CD4-positive, CD25-positive, alpha-beta regulatory T cell (primary cell): ENCODE measurements at regions not wholly inside any gene's neighbourhood (a gene's known extent, or its start where the extent isn't known, plus 50 kb on each side); places are given as distances from the start of the nearest gene placed in this dataset.

Experiments
- ATAC-seq, 2 donors: fragments of 150-1000 bp; cut with Tn5 transposase; one replicate each; pipeline ENCODE4 v1.10.0; 2021; ENCODE audit warnings: low read depth in 2 of 2, moderate number of reproducible peaks in 2 of 2, moderate library complexity in 1 of 2
- DNase-seq, 3 donors: peaks; one replicate each; pipeline versions ENCODE4 v3.0.0 to v3.0.0-alpha.2; 2012 to 2022; ENCODE audit warnings: mixed read lengths in 1 of 3
- H3K27ac ChIP-seq: one replicate; pipeline ENCODE4 v1.7.0; 2013; ENCODE audit warnings: mild to moderate bottlenecking, low read length; ENCODE audit not compliant: insufficient read depth, poor library complexity, severe bottlenecking
- H3K27me3 ChIP-seq: one replicate; pipeline ENCODE4 v1.7.0; 2013; ENCODE audit warnings: low read length; ENCODE audit not compliant: control insufficient read depth, insufficient read depth
- H3K36me3 ChIP-seq: one replicate; pipeline ENCODE4 v1.7.0; 2013; ENCODE audit warnings: mild to moderate bottlenecking, low read length, moderate library complexity; ENCODE audit not compliant: control insufficient read depth, insufficient read depth
- H3K4me1 ChIP-seq: 2 replicates; pipeline ENCODE4 v1.7.0; 2013; ENCODE audit warnings: mild to moderate bottlenecking, low read length; ENCODE audit not compliant: insufficient read depth, control insufficient read depth, poor library complexity, severe bottlenecking
- H3K4me3 ChIP-seq: one replicate; pipeline ENCODE4 v1.7.0; 2013; ENCODE audit warnings: low read depth, mild to moderate bottlenecking, low read length, moderate library complexity
- H3K9me3 ChIP-seq, 2 experiments: 1 replicate in 1 of 2; 2 replicates in 1 of 2; pipeline ENCODE4 v1.7.0; 2013; ENCODE audit warnings: low read length in 2 of 2, mild to moderate bottlenecking in 1 of 2, moderate library complexity in 1 of 2; ENCODE audit not compliant: control insufficient read depth in 2 of 2
- H3K27ac Mint-ChIP-seq, 3 donors: one replicate each; pipeline ENCODE4 v1.8.0; 2020 to 2022; ENCODE audit warnings: mild to moderate bottlenecking in 3 of 3, mixed read lengths in 3 of 3, moderate library complexity in 2 of 3
- H3K27me3 Mint-ChIP-seq: one replicate; pipeline ENCODE4 v1.8.0; 2022; ENCODE audit warnings: mild to moderate bottlenecking, mixed read lengths
- H3K36me3 Mint-ChIP-seq: one replicate; pipeline ENCODE4 v1.8.0; 2020; ENCODE audit warnings: mixed read lengths
- H3K4me1 Mint-ChIP-seq, 4 donors: one replicate each; pipeline ENCODE4 v1.8.0; 2020 to 2022; ENCODE audit warnings: mixed read lengths in 4 of 4, mild to moderate bottlenecking in 1 of 4
- H3K4me3 Mint-ChIP-seq, 4 donors: one replicate each; pipeline ENCODE4 v1.8.0; 2020 to 2022; ENCODE audit warnings: mild to moderate bottlenecking in 4 of 4, mixed read lengths in 4 of 4, moderate library complexity in 3 of 4
- H3K9me3 Mint-ChIP-seq, 7 donors: one replicate each; pipeline ENCODE4 v1.8.0; 2020 to 2022; ENCODE audit warnings: mixed read lengths in 7 of 7, mild to moderate bottlenecking in 3 of 7, moderate library complexity in 2 of 7

- H3K27me3 Mint-ChIP-seq, result no peaks in the 10 kb centered on the region
- DNase-seq (no peak), ATAC-seq (no peak)
- no peak overlapping the region for H3K4me3 Mint-ChIP-seq
- no peaks in the 10 kb centered on the region for H3K4me1 Mint-ChIP-seq
- no peak overlapping the region for H3K4me3 ChIP-seq
- no peaks in the 10 kb centered on the region for H3K27me3 ChIP-seq
- no peaks in the 10 kb centered on the region for H3K4me1 ChIP-seq
- no peak overlapping the region for H3K27ac Mint-ChIP-seq
- H3K27ac ChIP-seq, result no peak overlapping the region
- no peaks in the 10 kb centered on the region for H3K9me3 ChIP-seq
- no peaks in the 10 kb centered on the region for H3K36me3 Mint-ChIP-seq
- no peaks in the 10 kb centered on the region for H3K36me3 ChIP-seq
- H3K9me3 Mint-ChIP-seq, result peaks cover 0 to 6% (median 1%) of the 10 kb centered on the region in 7 donors
These were observed 189.4 kb upstream of the KCTD3 start for GRCh38 chr1:215377746-215378145.

DNA sequence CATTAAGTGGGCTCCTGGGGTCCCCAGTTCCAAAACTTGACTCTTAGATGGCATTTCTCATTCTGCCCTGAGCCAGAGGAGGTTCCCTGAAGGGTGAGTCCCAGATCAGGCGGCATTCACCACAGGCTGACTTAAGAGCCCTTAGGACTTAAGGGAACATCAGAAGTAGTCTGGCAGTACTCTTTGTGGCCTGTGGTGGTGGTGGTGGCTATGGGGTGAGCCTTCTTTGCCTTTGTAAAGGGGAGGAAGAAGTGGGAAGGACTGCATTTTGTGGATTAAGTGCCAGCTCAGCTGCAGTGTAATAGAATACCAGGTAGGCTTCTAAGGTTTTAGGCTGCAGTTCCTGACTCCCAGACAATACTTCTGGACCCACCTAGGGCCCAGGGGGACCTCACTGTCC lies 186.5 kb upstream of the KCTD3 start:
- Histone ChIP-seq H3K36me3 (no peaks in the 10 kb centered on the region), H3K27me3 (no peaks in the 10 kb centered on the region), H3K27ac (no peak overlapping the region), H3K9me3 (no peaks in the 10 kb centered on the region), H3K4me1 (no peaks in the 10 kb centered on the region), H3K4me3 (no peak overlapping the region)
- DNase-seq (no peak), ATAC-seq (no peak)
- Mint-ChIP-seq H3K36me3 (no peaks in the 10 kb centered on the region), H3K9me3 (peaks cover 0 to 6% (median 1%) of the 10 kb centered on the region in 7 donors), H3K27ac (no peak overlapping the region), H3K4me3 (no peak overlapping the region), H3K27me3 (no peaks in the 10 kb centered on the region), H3K4me1 (no peaks in the 10 kb centered on the region)

DNA sequence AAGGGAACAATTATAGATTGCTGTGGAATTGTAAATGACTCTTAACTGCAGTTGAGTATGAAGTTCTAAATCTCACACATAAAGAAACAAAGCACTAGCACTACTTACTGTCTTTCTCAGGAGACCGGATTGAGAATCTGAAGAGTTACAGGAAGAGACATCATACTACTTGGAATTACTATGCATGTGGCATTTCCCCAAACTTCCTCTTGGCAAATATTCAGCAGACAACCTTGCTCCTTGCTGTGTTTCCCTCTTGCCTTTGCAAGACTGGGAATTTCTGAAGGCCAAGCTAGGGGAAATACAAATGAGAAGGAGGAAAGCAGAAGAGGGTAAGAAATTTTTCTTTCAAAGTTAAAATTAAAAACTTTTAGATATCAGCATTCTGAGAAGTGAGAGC lies 173.6 kb upstream of the KCTD3 start:
- Histone ChIP-seq H3K9me3 (no peaks in the 10 kb centered on the region), H3K27ac (no peak overlapping the region), H3K36me3 (no peaks in the 10 kb centered on the region), H3K4me1 (no peaks in the 10 kb centered on the region), H3K4me3 (no peak overlapping the region), H3K27me3 (no peaks in the 10 kb centered on the region)
- Mint-ChIP-seq H3K36me3 (no peaks in the 10 kb centered on the region), H3K27me3 (no peaks in the 10 kb centered on the region), H3K9me3 (peaks cover 3 to 15% (median 9%) of the 10 kb centered on the region in 7 donors), H3K4me3 (peak overlapping the region in 1 of 4 donors; percentile 21), H3K27ac (no peak overlapping the region), H3K4me1 (peaks cover 0 to 2% (median 0%) of the 10 kb centered on the region in 4 donors)
- DNase-seq (no peak), ATAC-seq (no peak)

- Histone ChIP-seq H3K9me3 (no peaks in the 10 kb centered on the region), H3K4me1 (no peaks in the 10 kb centered on the region), H3K36me3 (no peaks in the 10 kb centered on the region), H3K27me3 (no peaks in the 10 kb centered on the region), H3K27ac (no peak overlapping the region), H3K4me3 (no peak overlapping the region)
- no peaks in the 10 kb centered on the region for H3K27me3 Mint-ChIP-seq
- H3K4me3 Mint-ChIP-seq, result no peak overlapping the region
- no peak for ATAC-seq
- H3K9me3 Mint-ChIP-seq, result peaks cover 3 to 15% (median 9%) of the 10 kb centered on the region in 7 donors
- no peak for DNase-seq
- no peak overlapping the region for H3K27ac Mint-ChIP-seq
- peaks cover 0 to 2% (median 0%) of the 10 kb centered on the region in 4 donors for H3K4me1 Mint-ChIP-seq
- no peaks in the 10 kb centered on the region for H3K36me3 Mint-ChIP-seq
These were observed 172.8 kb upstream of the KCTD3 start for GRCh38 chr1:215394084-215394991.

DNA sequence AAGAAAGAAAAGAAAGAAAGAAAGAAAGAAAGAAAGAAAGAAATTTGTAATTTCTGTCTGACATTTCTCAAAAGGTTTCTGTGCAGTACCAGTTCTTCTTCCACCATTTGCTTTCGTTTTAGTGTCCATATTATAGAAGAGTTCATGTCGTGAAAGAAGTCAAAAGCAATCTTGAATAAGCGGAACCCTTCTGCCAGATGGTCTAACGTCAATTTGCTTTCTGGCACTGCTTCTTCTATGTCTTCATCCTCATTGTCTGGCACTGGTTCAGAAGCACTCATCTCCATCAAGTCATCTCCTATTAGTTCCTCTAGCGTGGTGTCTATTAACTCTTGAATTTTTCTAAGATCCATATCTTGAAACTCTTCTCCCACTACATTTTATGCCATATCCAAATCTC lies 170.0 kb upstream of the KCTD3 start:
- no peak overlapping the region for H3K4me3 ChIP-seq
- Mint-ChIP-seq H3K4me1 (peaks cover 0 to 2% (median 0%) of the 10 kb centered on the region in 4 donors), H3K9me3 (peaks cover 0 to 16% (median 10%) of the 10 kb centered on the region in 7 donors), H3K36me3 (no peaks in the 10 kb centered on the region), H3K4me3 (no peak overlapping the region), H3K27me3 (no peaks in the 10 kb centered on the region), H3K27ac (no peak overlapping the region)
- no peaks in the 10 kb centered on the region for H3K9me3 ChIP-seq
- no peaks in the 10 kb centered on the region for H3K4me1 ChIP-seq
- no peaks in the 10 kb centered on the region for H3K27me3 ChIP-seq
- ATAC-seq, result no peak
- no peaks in the 10 kb centered on the region for H3K36me3 ChIP-seq
- H3K27ac ChIP-seq, result no peak overlapping the region
- DNase-seq, result no peak

DNA sequence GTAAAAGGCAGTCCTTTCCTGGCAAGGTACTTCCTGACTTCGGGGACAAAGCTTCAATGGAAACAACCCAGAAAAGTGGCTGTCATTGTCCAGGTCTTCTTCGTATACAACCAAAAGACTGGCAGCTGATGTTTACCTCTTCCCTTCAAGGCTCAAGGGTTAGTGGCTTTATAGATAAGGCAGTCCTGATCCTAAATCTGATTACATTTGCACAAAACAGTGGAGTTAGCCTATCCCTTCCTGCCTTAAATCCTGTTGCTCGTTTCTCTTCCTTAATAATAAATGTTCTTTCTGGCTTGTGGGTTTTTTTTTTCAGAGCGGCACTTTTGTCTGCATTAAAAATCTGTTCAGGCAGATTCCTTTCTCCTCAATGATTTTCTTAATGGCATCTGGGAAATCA lies 169.3 kb upstream of the KCTD3 start:
- Histone ChIP-seq H3K4me3 (no peak overlapping the region), H3K27ac (no peak overlapping the region), H3K9me3 (no peaks in the 10 kb centered on the region), H3K27me3 (no peaks in the 10 kb centered on the region), H3K36me3 (no peaks in the 10 kb centered on the region), H3K4me1 (no peaks in the 10 kb centered on the region)
- no peak overlapping the region for H3K4me3 Mint-ChIP-seq
- ATAC-seq (no peak), DNase-seq (no peak)
- H3K4me1 Mint-ChIP-seq, result peaks cover 0 to 2% (median 0%) of the 10 kb centered on the region in 4 donors
- H3K36me3 Mint-ChIP-seq, result no peaks in the 10 kb centered on the region
- H3K27ac Mint-ChIP-seq, result no peak overlapping the region
- H3K9me3 Mint-ChIP-seq, result peaks cover 0 to 12% (median 10%) of the 10 kb centered on the region in 7 donors
- no peaks in the 10 kb centered on the region for H3K27me3 Mint-ChIP-seq

DNA sequence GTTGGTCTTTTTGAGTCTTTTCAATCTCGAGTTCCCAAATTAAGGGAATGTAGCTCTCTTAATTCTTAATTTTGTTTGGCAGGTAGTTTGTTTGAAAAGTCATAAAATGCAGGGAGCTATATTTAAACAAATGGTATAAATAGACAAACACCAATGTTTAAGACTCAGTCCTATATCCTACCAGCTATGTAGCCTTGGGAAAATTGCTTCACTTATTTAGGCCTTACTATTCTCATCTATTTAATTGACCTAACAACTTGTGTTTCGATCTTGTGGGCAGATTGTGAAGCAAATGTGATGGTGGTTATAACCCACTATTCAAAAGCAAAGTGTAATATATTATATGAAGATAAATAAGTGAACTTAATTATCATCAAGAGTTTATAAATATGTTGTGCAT lies 167.3 kb upstream of the KCTD3 start:
- H3K9me3 Mint-ChIP-seq, result peaks cover 0 to 9% (median 3%) of the 10 kb centered on the region in 7 donors
- Histone ChIP-seq H3K4me3 (no peak overlapping the region), H3K9me3 (no peaks in the 10 kb centered on the region), H3K27ac (no peak overlapping the region), H3K4me1 (no peaks in the 10 kb centered on the region), H3K27me3 (no peaks in the 10 kb centered on the region), H3K36me3 (no peaks in the 10 kb centered on the region)
- no peak overlapping the region for H3K4me3 Mint-ChIP-seq
- DNase-seq, result no peak
- no peaks in the 10 kb centered on the region for H3K36me3 Mint-ChIP-seq
- H3K4me1 Mint-ChIP-seq, result peaks cover 0 to 2% (median 0%) of the 10 kb centered on the region in 4 donors
- H3K27ac Mint-ChIP-seq, result no peak overlapping the region
- no peak for ATAC-seq
- H3K27me3 Mint-ChIP-seq, result peaks cover under 1% of the 10 kb centered on the region

DNA sequence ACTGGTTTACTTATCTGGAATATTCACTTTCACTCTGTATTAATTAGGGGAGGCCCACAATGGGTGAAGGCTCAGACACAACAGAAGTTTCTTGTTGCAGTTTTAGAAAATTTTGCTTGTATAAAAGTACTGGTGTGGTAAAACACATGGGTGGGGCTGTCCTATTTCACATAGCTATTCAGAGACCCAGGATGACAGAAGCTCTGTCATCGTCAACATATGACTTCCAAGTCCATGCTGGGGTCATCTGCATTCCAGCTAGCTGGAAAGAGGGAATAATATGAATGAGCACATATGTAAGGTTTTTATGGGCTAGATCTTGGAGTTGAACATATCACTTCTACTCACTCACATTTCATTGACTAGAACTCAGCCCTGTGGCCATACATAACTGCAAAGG lies 166.4 kb upstream of the KCTD3 start:
- ATAC-seq, result no peak
- Histone ChIP-seq H3K4me3 (no peak overlapping the region), H3K36me3 (no peaks in the 10 kb centered on the region), H3K27ac (no peak overlapping the region), H3K27me3 (no peaks in the 10 kb centered on the region), H3K4me1 (no peaks in the 10 kb centered on the region), H3K9me3 (no peaks in the 10 kb centered on the region)
- Mint-ChIP-seq H3K36me3 (no peaks in the 10 kb centered on the region), H3K27me3 (peaks cover 5% of the 10 kb centered on the region), H3K4me1 (peaks cover 0 to 2% (median 0%) of the 10 kb centered on the region in 4 donors), H3K4me3 (no peak overlapping the region), H3K27ac (no peak overlapping the region), H3K9me3 (peaks cover 0 to 9% (median 3%) of the 10 kb centered on the region in 7 donors)
- DNase-seq, result no peak
